Fibroblast of the aortic adventitia (primary cell): ENCODE measurements at regions not wholly inside any gene's neighbourhood (a gene's known extent, or its start where the extent isn't known, plus 50 kb on each side); places are given as distances from the start of the nearest gene placed in this dataset.

Experiments
- DNase-seq: peaks from one replicate; pipeline ENCODE4 v3.0.0-alpha.2; 2010; ENCODE audit warnings: low read depth
- H3K4me3 ChIP-seq: 2 replicates; pipeline ENCODE4 v1.5.1; 2011; ENCODE audit warnings: low read depth, mild to moderate bottlenecking, control low read depth, low read length, moderate library complexity
- CTCF ChIP-seq: IDR thresholded peaks from 2 replicates; pipeline ENCODE4 v1.5.1; 2011; ENCODE audit warnings: mild to moderate bottlenecking, low read length, control low read depth, inconsistent platforms; ENCODE audit not compliant: insufficient read depth

GRCh38 chr5:4309026-4309425, 713.4 kb downstream of the IRX1 start:
- DNase-seq, result no peak
- no peak for TF ChIP-seq CTCF
- H3K4me3 ChIP-seq, result no peak overlapping the region

- TF ChIP-seq CTCF, result no peak
- no peak overlapping the region for H3K4me3 ChIP-seq
- DNase-seq, result no peak
These were observed 717.5 kb downstream of the IRX1 start for GRCh38 chr5:4313138-4313537.

- TF ChIP-seq CTCF, result no peak
- H3K4me3 ChIP-seq, result no peak overlapping the region
- DNase-seq, result no peak
These were observed 724.0 kb downstream of the IRX1 start for GRCh38 chr5:4319478-4320128.

GRCh38 chr5:4330327-4330726, 734.7 kb downstream of the IRX1 start:
- no peak for DNase-seq
- TF ChIP-seq CTCF, result no peak
- no peak overlapping the region for H3K4me3 ChIP-seq

- TF ChIP-seq CTCF, result no peak
- no peak for DNase-seq
- no peak overlapping the region for H3K4me3 ChIP-seq
These were observed 739.4 kb downstream of the IRX1 start for GRCh38 chr5:4335078-4335477.

- no peak for DNase-seq
- TF ChIP-seq CTCF, result no peak
- no peak overlapping the region for H3K4me3 ChIP-seq
These were observed 741.9 kb downstream of the IRX1 start for GRCh38 chr5:4337519-4337918.

- DNase-seq, result no peak
- no peak overlapping the region for H3K4me3 ChIP-seq
- TF ChIP-seq CTCF, result no peak
These were observed 744.3 kb downstream of the IRX1 start for GRCh38 chr5:4339949-4340348.
